HG03378 (cell line): ENCODE measurements at regions not wholly inside any gene's neighbourhood (a gene's known extent, or its start where the extent isn't known, plus 50 kb on each side); places are given as distances from the start of the nearest gene placed in this dataset.

Experiments used
- ATAC-seq: cut with Tn5 transposase; IDR thresholded peaks from one replicate; pipeline ENCODE4 v1.9.1; 2021; ENCODE audit warnings: mild to moderate bottlenecking, moderate library complexity; ENCODE audit not compliant: unreplicated experiment

DNA sequence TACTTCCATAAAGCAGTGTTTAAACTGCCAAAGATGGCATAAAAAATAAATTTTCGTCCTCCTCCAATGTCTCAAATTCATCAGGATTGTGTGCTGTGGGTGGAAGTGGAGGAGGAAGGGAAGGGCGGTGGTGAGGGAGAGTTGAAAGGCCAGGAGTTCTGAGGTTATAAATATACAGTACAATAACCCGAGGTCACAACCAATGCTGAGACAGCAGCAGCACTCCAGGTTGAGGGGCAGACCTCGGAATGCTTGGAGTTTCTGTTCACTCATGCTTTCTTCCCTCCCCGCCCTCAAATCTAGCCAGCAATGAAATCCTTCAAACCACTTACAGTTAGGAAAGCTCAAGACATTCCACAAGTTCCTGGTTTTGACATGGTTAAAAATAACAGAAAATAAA is 134.0 kb upstream of the SMAD1 start:
- ATAC-seq: no peak

DNA sequence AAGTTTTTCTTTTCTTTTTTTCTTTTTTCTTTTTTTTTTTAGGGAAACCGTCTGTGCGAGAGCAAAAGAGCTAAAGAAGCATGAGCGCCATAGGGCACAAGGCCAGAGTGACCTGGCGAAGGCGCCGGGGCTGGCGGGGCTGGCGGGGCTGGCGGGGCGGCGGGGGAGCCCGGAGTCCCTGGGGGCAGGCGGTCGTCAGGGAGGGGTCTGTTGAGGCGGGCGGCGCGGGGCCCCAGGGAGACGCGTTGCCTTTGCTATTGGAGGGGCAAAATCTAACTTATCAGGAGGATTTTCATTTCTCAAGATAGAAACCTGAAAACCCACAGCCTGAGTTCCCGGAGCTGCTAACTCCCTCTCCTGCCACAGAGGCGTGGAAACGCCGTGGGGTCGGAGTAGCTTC is 135.6 kb upstream of the SMAD1 start:
- no peak for ATAC-seq

DNA sequence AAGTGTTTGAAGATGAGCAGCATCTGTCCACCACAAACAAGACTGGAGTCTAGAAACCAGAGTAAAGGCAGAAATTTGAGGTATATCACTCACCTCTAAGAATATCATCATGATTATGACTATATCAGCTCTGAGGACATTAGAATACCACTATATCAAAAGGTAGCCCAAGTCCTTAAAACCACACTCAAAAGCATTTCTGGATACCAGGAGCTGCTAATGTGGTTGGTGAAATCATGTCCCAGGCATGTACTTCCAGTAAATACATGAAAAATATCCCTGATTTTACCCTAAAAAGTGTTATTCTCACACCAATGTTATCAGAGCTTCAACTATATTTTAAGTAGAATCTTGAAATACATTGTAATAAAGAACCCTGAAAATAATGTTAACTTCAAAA is 136.3 kb upstream of the SMAD1 start:
- ATAC-seq: no peak

DNA sequence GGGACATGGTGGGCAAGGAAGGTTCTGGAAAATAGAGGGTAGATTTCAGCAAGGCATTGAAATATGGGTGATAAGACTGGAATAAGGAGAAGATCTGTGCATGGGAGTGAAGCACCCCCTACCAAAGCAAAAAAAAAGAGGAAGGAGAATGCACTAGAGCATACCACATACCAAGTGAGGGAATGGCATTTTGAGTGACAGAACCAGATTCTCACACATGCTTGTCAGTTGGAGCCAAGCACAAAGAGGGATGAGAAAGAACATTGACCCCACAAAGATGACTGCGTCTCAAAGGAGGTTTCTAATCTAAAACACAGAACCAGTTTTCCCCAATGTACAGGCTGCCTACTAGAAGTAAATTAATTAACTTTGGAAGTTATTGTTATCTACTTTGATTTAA is 140.3 kb upstream of the SMAD1 start:
- no peak for ATAC-seq

DNA sequence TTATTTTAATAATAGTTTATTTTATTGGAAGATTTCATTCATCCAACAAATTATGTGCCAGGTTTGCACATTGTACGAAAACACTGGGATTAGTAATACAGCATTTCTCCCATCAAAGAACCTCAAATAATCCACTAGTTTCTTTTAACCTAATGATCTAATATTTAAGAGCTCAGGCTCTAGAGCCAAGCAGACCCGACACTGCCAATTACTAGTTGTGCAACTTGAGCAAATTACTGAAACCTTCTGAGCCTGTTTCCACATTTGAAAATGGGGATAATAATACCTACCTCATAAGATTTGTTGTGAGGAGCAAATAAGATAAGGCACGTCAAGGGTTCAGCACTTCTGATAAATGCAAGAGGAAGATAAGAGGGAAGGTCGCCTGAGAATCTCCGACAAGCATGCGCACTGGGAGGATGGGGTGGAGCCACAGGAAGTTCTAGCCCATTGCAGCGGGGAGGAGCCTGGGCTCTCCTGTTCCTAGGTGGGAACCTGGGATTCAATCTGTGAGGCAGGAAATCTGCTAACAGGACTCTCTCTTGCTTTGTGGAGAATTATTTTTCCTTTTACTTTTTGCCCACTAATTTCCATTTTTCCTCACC is 141.5 kb upstream of the SMAD1 start:
- no peak for ATAC-seq

DNA sequence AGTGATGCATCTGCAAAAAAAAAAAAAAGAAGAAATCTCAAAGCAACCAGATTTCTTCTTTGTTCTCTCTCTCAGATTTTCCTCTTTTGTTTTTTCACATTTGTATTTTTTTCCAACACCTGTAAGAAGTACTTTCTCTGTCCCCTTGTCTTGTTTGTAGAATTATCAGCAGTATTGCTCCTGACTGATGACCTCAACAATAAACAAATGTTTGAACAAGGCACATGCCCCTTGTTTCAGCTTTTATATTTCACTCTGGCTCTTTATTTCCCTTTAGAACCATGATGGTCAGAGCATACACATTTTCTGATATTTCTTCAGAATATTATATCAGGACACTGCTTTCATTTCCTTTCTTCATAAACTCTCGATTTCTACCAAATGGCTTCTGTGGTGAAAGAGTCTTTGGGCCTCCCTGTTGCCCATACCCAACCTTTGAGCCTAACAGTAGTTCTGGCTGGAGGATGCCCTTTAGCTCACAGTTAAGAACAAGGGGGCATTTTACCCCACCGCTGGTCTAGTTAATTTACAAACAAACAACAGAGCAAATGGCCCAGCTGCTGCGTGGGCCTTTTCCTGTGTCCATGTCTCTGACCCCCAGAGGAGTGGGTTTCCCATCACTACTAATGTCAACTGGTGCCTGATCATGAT is 142.5 kb upstream of the SMAD1 start:
- ATAC-seq: no peak

DNA sequence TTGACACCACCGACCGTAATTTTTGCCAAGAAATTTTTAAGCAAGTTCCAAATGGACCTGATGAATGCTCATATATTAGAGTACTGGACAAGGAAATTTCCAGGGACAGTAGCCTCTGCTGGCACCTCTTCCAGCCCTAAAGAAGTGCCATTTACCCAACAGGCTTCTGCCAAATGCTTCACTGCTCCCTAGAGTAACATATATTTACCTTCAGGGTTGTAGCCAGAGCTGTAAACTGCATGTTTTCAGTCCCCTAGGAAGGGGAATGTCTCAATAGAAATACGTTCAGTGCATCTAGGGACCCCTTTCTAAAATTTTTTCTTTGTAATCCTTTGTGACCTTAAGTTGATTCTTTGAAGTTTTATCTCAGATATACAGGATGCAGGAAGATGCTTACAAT is 143.1 kb upstream of the SMAD1 start:
- no peak for ATAC-seq

DNA sequence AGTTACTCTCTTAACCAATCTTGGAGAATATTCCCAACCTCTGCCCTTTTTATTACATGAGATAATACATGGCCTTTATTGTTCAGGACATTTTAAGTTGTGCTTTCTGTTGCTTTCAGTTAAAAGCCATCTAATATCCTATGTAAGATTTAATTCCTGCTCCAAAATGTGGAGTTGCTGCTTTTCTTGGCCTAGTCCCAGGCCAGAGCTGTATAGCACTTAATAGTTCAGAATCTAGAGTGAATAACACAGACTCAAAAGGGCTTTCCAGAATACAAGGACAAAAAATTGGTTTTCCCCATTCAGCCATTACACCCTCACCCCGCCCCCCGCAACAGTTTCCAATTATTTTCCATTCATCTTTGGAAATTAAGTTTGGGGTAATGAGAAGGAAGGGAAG is 144.3 kb upstream of the SMAD1 start:
- no peak for ATAC-seq

DNA sequence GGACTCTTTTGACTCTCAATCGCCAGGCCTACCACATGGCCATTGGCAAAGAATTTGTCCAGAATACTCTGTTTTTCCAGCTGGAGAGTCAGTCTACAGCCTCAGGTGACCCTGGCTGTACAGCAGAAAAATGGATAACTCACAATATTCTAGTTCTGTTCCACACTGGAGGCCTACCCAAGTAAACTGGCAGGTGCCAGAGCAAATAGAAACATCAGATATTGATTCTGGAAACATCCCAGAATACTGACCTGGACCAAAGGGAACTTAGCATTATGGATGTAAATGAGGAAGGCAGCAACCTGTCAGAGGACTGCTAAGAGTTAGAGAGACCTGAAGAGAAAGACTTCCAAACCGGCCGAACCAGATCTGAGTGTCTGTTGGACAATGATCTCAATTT is 147.9 kb upstream of the SMAD1 start:
- ATAC-seq: no peak

DNA sequence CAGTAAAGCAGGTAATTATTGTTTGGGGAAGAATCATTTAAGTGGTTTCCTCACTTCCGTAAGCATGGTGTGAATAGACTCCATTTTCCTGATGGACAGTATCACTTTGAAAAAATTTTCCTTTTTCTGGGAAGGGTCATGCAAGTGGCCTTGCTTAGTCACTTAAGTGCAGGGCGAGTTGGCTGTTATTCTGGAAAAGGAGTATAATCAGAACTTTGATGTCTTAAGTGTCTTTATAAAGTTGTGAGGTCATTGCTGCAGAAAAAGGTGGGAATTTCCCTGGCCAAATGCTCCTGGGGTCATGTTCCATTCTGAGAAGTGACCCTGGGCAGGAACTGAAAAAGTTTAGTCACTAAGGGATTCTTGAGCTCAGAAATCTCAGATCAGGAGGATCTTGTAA is 146.1 kb upstream of the OTUD4 start:
- ATAC-seq: no peak

DNA sequence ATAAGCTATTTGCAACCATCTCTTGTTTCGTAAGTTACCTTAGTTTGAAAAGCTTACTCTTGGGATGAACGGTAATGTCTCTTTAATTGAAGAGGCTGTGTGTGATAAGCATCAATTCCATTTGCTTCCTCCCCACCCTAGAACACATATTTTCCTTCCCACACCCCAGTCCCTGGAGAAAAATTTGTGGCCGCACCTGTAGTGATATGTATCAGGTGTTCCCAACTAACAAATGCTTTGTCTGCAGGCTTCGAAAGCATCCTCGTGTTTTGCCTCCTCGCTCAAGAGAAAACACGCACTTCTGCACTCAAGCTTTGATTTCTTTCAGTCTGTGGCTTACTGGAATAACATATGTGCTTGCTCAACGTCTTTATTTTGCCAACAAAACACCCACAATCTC is 143.8 kb upstream of the OTUD4 start:
- ATAC-seq: no peak

DNA sequence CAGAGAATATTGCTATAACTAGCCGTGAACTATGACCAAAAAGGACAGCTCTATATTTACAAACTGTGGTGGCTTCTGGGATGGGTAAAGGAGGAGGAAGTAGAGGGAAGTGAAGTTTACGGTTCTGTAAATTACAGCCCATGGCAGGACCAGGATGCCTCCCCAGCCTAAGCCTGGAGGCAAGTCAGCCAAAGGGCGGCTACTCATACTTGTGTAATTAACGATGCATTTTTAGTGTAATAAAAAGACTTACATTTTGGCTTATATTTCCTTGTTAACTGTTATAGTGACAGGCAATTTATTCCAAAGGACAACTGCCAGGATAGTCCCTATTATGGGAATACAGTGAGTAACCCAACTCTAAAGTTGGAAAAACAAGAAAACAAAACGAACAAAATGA is 139.9 kb upstream of the OTUD4 start:
- ATAC-seq: no peak

DNA sequence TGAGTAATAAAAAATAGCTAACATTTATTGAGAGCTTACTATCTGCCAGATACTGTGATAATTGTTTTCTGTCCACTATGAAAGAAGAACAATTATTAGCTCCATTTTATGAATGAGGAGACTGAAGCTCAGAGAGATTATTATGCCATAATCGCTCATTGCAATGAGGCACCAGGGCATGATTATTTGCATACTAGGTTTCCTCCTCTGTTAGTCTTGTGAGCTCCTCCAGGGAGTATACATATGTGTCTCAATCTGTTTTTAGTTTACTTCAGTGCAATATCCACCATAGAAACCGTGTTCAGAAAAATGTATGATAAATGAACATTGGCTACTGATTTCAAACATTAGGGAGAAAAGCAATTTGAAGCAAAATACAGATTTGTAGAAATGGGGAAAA is 139.4 kb upstream of the OTUD4 start:
- ATAC-seq: no peak

DNA sequence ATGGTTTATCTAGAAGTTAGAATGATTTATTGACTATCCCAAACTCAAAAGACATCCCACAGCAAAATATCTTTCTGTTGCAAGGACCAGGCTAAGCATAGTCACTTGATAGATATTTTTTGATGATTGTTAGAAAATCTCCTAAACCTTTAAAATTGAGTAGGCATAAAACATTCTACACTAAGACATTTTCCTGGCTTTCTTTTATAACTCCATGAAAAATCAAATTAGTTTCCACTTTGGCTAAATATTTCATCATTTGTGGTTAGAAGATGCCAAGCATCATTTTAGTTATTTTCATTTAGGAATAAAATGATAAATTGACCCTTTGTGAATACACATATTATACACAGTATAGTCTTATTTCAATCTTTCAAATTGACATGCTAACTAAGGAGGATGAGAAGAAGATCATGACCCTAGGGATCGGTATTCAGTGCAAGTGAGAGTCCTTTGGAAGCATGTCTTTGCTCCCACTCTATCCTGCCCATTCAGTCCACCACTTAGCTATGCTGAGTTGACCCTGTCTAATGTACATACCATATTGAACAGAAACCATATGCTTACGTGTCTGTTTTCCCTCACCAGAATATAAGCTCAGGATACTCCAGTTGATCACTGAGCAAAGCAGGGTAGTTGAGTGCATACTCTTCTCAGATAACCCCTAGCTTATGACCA is 136.6 kb upstream of the OTUD4 start:
- ATAC-seq: no peak

DNA sequence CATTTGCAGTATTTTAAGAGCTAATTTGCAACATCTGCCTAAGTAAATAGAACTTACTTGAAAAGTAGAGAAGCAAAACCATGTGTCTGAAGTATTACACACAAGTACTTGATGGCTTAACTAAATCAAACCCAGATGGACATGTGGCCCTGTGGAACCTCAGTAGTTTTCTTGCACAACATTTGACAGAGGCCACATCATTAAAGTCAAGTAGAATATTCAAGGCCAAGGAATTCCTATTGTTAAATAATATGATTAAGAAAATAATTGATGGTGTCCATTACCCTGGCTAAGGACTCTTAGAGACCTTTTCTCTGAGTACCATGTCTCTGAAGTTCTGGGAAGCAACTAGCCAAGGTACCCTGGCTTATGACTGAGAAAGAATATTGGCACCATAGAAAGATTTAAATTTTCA is 135.4 kb upstream of the OTUD4 start:
- ATAC-seq: no peak

DNA sequence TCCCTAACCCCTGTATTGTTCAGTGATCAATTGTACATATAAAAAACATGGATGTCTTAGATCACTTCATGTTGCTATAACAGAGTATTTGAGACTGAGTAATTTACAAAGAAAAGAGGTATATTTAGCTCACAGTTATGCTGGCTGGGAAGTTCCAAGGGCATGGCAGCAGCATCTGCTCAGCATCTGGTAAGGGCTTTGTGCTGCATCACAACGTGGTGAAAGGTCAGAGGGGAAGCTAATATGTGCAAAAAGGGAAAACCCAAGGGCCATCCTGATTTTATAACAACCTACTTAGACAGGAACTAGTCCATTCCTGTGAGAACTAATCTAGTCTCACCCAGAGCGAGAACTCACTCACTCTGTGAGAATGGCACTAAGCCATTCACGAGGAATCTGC is 128.2 kb upstream of the OTUD4 start:
- ATAC-seq: no peak

DNA sequence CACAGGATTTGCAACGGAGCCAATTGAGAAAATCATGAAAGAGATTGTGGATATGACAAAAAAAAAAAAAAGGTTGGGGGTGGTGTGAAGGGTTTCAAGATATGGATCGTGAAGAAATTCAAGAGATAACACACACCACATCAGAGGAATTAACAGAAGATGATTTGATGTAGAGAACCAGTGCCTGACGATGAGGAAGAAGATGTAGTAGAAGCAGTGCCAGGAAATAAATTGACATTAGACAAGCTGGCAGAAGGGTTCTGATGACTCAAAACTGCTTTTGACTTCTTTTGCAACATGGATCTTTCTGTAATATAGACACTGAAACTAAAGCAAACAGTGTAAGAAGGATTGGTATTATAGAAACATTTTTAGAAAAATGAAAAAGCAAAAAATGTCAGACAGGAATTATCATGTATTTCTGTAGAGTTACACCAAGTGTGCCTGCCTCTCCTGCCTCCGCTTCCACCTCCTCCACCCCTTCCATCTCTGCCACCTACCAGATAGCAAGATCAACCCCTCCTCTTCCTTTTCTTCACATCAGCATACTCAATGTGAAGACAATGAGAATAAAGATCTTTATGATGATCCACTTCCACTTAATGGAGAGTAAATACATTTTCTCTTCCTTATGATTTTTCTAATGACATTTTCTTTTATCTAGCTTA is 127.5 kb upstream of the OTUD4 start:
- ATAC-seq: no peak

DNA sequence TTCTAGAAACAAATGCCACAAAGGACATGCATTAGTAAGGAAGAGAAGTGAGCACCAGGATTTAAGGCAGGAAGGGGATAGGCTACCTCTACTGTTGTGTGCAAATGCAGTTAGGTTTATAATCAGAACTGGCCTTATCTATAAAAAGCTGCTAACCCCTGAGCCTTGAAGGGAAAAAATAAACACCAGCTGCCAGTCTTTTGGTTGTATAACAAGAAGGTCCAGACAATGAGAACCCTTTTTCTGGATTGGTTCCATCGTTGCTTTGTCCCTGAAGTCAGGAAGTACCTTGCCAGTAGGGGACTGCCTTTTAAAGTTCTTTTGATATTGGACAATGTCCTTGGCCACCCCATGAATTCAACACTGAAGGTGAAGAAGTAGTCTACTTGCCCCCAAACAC is 126.7 kb upstream of the OTUD4 start:
- ATAC-seq: no peak

DNA sequence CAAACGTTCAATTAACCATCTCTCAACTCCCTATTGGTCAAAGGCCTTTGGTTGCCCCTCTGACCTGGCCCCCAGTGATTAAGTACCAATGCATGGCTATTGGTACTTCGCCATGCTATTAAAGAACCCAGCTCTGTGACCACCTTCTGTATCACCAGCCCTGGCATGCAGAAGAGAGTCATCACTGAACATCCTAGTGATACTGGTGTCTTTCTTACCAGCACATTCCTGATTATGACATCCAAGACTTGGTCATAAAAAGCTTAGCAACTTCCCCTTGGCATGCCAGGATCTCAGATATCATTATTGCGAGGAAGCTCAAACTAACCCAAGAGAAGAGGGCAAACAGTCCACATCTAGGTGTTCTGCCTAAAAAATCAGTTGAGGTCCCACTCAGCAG is 122.3 kb upstream of the OTUD4 start:
- no peak for ATAC-seq

DNA sequence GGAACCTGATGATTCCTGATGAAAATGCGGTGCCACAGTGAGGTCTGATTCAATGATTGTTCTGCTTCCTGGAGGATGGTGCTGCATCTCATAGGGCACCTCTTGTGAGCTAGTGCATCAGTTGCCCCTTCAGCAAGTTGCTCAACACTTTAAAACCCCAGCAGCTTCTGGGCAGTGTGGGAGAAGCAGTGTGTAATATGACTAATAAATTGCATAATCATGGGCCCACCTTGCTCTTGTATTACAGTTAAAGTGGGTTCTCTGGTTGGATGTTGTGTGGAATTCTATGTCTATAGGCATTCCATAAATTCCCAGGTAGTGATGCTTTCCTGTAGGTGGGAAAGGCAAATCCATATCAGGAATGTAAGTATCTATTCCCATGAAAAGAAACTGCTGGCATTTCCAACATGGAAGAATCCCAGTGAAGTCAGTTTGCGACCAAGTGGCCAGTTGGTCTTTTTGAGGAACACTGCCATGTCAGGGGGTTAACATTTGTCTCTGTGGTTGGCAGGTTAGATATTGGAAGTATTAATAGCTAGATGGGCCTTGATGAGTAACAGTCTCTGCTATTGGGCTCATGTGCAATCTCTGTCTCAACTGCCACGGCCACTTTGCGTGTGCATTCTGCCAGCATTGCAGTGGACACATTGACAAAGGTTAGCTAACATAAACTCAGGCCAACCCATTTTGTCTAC is 121.1 kb upstream of the OTUD4 start:
- ATAC-seq: no peak

DNA sequence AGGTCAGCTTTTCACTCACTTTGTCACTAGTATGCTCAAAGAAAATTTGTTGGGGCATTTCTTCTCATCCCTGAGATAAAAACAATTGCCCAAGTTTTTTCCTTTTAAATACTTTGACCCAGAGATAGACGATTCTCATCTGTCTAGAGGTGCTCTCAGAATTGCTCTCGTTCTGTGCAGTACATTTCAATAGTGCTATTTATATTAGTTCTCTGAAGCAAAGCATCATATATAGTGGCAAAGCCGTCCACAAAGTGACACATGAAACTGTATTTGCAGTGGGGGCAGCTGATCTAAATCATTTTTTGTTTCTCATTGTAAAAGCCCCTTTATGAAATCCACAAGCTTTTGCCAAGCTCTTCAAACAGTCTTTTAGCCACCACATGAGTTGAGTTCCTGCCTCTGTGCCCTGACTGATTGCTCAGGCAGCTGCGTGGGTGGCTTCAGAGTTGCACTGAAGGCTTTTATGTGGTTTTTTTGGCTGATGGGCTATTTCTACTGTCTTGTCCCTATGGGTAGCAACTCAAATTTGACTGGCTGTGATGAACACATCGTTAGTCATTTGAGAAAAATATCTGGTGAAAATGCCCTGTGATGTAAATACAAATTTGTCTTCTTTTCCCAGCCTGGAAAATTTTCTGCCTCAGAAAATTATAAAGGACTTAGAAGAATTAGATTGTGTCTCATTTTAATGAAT is 119.1 kb upstream of the OTUD4 start:
- peak; percentile 99 for ATAC-seq
